ENCODE measurements at regions not wholly inside any gene's neighbourhood (a gene's known extent, or its start where the extent isn't known, plus 50 kb on each side); places are given as distances from the start of the nearest gene placed in this dataset.

DNA sequence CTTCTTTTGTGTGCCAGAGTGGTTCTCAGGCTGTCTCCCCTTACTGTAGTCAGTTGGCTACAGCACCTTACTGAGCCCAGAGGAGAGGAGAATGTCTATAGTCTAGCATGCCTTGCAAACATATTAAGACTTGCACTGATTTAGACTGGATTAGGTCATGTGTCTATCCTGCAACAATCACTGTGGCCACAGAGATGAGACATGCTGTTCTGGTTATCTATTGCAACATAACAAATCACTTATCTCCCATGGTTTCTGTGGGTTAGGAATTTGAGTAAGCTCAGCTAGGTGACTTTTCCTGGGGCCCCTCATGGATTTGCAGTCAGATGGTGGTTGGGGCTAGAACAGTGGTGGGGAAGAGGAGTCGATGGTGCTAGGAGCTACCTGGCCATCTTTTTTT is 261.3 kb downstream of the SOD2 start:
- no peak overlapping the region for H3K14ac ChIP-seq (ENCODE audit: insufficient read depth, low read length)
- H3T11ph ChIP-seq (ENCODE audit: low read length), result no peak overlapping the region
- no peak overlapping the region for H2BK5ac ChIP-seq (ENCODE audit: insufficient read length, low read length)
- Mint-ChIP-seq H3K27me3 (ENCODE audit: low read depth) (peaks cover 20% of the 10 kb centered on the region), H3K4me3 (no peak overlapping the region), H3K36me3 (ENCODE audit: insufficient read depth in 1 of 3, low read depth in 3 of 3) (peaks cover 7 to 10% (median 8%) of the 10 kb centered on the region in 3 experiments; a peak in 4 of 7 replicates), H3K9me3 (peaks cover 15 to 61% of the 10 kb centered on the region in 2 experiments), H3K4me1 (no peaks in the 10 kb centered on the region), H3K27ac (no peak overlapping the region)
- no peak overlapping the region for H2BK15ac ChIP-seq (ENCODE audit: low read depth, low read length)
- H3K4me1 ChIP-seq (ENCODE audit: insufficient read depth, low read length), result no peaks in the 10 kb centered on the region
- no peak overlapping the region for H2AFZ ChIP-seq (ENCODE audit: low read length)
- no peaks in the 10 kb centered on the region for H4K20me1 ChIP-seq (ENCODE audit: control insufficient read depth, insufficient read depth, insufficient read length)
- no peak overlapping the region for H3K23ac ChIP-seq (ENCODE audit: insufficient read length, low read depth, low read length)
- H3K23me2 ChIP-seq (ENCODE audit: insufficient read length, low read depth, low read length, poor library complexity, severe bottlenecking), result no peaks in the 10 kb centered on the region
- H3K79me1 ChIP-seq (ENCODE audit: insufficient read depth, low read depth, low read length, poor library complexity, severe bottlenecking), result no peaks in the 10 kb centered on the region
- H3K9ac ChIP-seq (ENCODE audit: extremely low read depth, insufficient read length, low read length), result no peak overlapping the region
- no peak overlapping the region for H2AK5ac ChIP-seq (ENCODE audit: insufficient read length, low read length)
- H3K18ac ChIP-seq (ENCODE audit: insufficient read length, low read depth, low read length), result no peak overlapping the region
- H3K9me3 ChIP-seq (ENCODE audit: control insufficient read depth, low read depth, low read length), result no peaks in the 10 kb centered on the region
- TF ChIP-seq CTCF (conservative IDR thresholded peaks at IDR 0.05), result no peak
- no peak overlapping the region for H2BK120ac ChIP-seq (ENCODE audit: low read depth, low read length, poor library complexity, severe bottlenecking)
- no peak overlapping the region for H2BK20ac ChIP-seq (ENCODE audit: low read depth, low read length, poor library complexity, severe bottlenecking)
- no peak overlapping the region for H3K4ac ChIP-seq (ENCODE audit: low read depth, low read length)
- H2BK12ac ChIP-seq (ENCODE audit: insufficient read length, low read depth, low read length), result no peak overlapping the region
- H3K27me3 ChIP-seq (ENCODE audit: insufficient read depth, low read length), result no peaks in the 10 kb centered on the region
- H4K8ac ChIP-seq (replicated peaks; ENCODE audit: insufficient read length, low read depth, low read length), result no peak overlapping the region
- DNase-seq, result no peak
- H3K56ac ChIP-seq (ENCODE audit: insufficient read length, low read depth, low read length), result no peak overlapping the region
- H3K27ac ChIP-seq (ENCODE audit: insufficient read length, low read depth, low read length), result no peak overlapping the region
- no peak overlapping the region for H4K5ac ChIP-seq (ENCODE audit: insufficient read length, low read depth, low read length)
- H3K79me2 ChIP-seq (ENCODE audit: insufficient read depth, low read length), result no peaks in the 10 kb centered on the region
- no CpG with 5 or more reads among the region's 1 CpG for WGBS (ENCODE audit: extremely low coverage, insufficient read length, low lambda C conversion rate)
- H3K4me2 ChIP-seq (ENCODE audit: insufficient read depth, insufficient read length, low read length), result no peak overlapping the region
- no peak overlapping the region for H4K91ac ChIP-seq (ENCODE audit: insufficient read length, low read depth, low read length)

Data from H9 (cell line).